LNCaP clone FGC (cell line): ENCODE measurements at regions not wholly inside any gene's neighbourhood (a gene's known extent, or its start where the extent isn't known, plus 50 kb on each side); places are given as distances from the start of the nearest gene placed in this dataset.

Source experiments
- DNase-seq: peaks from one replicate; pipeline ENCODE4 v3.0.0-alpha.2; 2011; ENCODE audit warnings: low read depth
- H3K4me3 ChIP-seq: 2 replicates; pipeline ENCODE4 v1.5.1; 2011; ENCODE audit warnings: mild to moderate bottlenecking, low read depth, low read length, control low read depth
- TF ChIP-seq, protein P1 (sequence below): IDR thresholded peaks from 2 replicates; pipeline ENCODE4 v1.5.1; 2012; ENCODE audit warnings: mild to moderate bottlenecking; ENCODE audit not compliant: control insufficient read depth, insufficient read depth; ENCODE audit errors: extremely low read depth

- no peak for DNase-seq
- TF ChIP-seq, protein P1, sequence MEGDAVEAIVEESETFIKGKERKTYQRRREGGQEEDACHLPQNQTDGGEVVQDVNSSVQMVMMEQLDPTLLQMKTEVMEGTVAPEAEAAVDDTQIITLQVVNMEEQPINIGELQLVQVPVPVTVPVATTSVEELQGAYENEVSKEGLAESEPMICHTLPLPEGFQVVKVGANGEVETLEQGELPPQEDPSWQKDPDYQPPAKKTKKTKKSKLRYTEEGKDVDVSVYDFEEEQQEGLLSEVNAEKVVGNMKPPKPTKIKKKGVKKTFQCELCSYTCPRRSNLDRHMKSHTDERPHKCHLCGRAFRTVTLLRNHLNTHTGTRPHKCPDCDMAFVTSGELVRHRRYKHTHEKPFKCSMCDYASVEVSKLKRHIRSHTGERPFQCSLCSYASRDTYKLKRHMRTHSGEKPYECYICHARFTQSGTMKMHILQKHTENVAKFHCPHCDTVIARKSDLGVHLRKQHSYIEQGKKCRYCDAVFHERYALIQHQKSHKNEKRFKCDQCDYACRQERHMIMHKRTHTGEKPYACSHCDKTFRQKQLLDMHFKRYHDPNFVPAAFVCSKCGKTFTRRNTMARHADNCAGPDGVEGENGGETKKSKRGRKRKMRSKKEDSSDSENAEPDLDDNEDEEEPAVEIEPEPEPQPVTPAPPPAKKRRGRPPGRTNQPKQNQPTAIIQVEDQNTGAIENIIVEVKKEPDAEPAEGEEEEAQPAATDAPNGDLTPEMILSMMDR, result no peak
These were observed 99.0 kb upstream of the PODXL start for GRCh38 chr7:131655447-131655846.

GRCh38 chr7:131654668-131655326, 98.4 kb upstream of the PODXL start:
- TF ChIP-seq, protein P1, result peak; percentile 99
- peak; percentile 43 for DNase-seq
- no peak overlapping the region for H3K4me3 ChIP-seq

More at GRCh38 chr7:131655447-131655846, 99.0 kb upstream of the PODXL start:
- no peak overlapping the region for H3K4me3 ChIP-seq

- no peak for DNase-seq
- H3K4me3 ChIP-seq, result no peak overlapping the region
- TF ChIP-seq, protein P1, result no peak
These were observed 97.8 kb upstream of the PODXL start for GRCh38 chr7:131654249-131654558.

DNA sequence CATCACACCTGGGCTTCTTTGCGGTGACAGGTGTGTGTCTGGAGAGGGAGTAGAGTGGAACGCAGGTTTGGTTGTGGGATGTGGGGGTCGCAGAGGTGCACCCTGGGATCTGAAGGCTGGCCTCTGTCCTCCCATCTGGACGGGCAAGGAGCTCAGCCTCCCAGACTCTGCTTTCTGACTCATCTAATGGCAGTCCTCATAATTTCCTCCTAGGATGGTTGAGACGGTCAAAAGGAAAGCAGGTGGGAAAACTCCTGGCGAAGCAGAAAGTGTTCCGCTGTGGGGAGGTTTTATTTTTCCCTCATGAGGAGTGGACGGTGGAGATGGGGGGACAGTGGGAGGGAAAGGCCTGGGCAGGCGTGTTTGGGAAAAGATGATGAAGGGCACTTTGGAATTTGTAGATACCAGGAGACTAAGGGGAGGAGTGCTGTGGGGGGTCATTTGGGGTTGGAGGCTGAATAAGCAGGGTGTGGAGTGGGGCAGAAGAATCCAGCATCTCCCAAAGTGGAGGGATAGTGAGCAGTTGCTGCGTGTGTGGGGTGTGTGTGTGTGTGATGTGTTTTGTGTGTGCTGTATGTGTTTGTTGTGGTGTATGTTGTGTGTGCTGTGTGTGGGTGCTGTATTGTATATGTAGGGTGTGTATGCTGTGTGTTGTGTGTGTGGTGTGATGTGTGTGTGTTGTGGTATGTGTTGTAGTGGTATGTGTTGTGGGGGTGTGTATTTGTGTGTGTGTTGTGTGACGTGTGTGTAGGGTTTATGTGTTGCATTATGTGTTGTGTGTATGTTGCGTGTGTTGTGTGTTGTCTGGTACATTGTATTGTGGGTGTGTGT, 97.2 kb upstream of the PODXL start:
- TF ChIP-seq, protein P1, result no peak
- H3K4me3 ChIP-seq, result no peak overlapping the region
- DNase-seq, result no peak

GRCh38 chr7:131652934-131653333, 96.5 kb upstream of the PODXL start:
- H3K4me3 ChIP-seq, result no peak overlapping the region
- no peak for DNase-seq
- TF ChIP-seq, protein P1, result no peak

DNA sequence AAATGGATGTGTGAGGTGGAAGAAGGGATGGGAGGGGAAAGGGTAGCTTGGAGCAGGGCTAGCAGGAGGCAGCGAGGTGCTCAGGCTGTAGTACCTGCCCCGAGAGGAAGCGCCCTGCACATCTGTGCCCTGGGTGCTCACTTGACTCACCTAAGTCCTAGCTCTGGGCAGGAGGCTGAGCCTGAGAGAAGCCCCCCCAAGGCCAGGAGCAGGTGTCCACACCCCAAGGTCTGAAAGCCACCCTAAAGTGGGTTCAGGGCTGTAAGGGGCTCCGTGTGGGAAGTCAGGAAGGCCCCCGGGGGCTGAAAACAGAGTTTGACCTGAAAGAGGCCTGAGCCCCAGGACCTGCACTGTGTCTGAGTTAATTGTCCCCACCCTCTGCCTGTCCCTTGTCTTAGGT, 95.8 kb upstream of the PODXL start:
- H3K4me3 ChIP-seq, result no peak overlapping the region
- TF ChIP-seq, protein P1, result no peak
- no peak for DNase-seq

DNA sequence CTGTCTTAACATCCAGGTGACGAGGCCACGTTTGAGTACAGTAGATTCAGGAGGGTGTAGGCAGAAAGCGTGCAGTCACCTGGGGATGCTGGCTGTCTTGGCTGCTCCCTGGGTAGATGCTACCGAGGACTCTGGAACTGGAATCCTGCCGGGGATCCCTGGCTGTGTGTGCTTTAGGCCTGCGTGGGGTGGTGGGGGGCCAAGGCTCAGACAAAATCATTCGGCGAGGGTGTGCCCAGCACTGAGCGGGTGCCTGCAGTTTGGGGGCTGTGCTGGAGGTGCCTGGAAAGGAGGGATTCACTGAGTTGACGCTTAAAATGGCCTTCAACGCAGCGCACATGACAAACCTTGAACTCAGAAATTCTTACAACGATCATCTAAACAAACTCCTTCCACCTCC, 93.5 kb upstream of the PODXL start:
- no peak overlapping the region for H3K4me3 ChIP-seq
- TF ChIP-seq, protein P1, result no peak
- DNase-seq, result no peak
